ENCODE measurements at regions not wholly inside any gene's neighbourhood (a gene's known extent, or its start where the extent isn't known, plus 50 kb on each side); places are given as distances from the start of the nearest gene placed in this dataset.

GRCh38 chr12:25376407-25376806 lies 125.7 kb upstream of the KRAS start:
- Mint-ChIP-seq H3K36me3 (ENCODE audit: low read depth) (no peaks in the 10 kb centered on the region), H3K27ac (no peak overlapping the region), H3K27me3 (ENCODE audit: insufficient read depth, low read depth, poor library complexity) (no peaks in the 10 kb centered on the region), H3K4me3 (no peak overlapping the region), H3K4me1 (peaks cover 10% of the 10 kb centered on the region; the same call in 2 of the 3 replicates), H3K9me3 (no peaks in the 10 kb centered on the region)
- TF ChIP-seq STAT1 (IDR thresholded peaks at IDR 0.05; ENCODE audit: unreplicated experiment) = no peak
- TF ChIP-seq ZNF114 (CRISPR knock-in tag; IDR thresholded peaks at IDR 0.05) = no peak
- TF ChIP-seq EZH2phosphoT487 (IDR thresholded peaks at IDR 0.05; ENCODE audit: unreplicated experiment) = no peak
- no peak for TF ChIP-seq POLR2AphosphoS5 (IDR thresholded peaks at IDR 0.05; ENCODE audit: low read depth)
- TF ChIP-seq NANOG (IDR thresholded peaks at IDR 0.05; ENCODE audit: borderline replicate concordance) = no peak
- TF ChIP-seq CTCF (conservative IDR thresholded peaks at IDR 0.05; ENCODE audit: low read depth in 2 of 2) = no peak
- TF ChIP-seq EZH2 (IDR thresholded peaks at IDR 0.05; ENCODE audit: low read depth, unreplicated experiment) = no peak
- TF ChIP-seq ZNF462 (CRISPR knock-in tag; IDR thresholded peaks at IDR 0.05) = no peak
- TF ChIP-seq REST (IDR thresholded peaks at IDR 0.05; ENCODE audit: unreplicated experiment) = no peak
- TF ChIP-seq ETS1 (IDR thresholded peaks at IDR 0.05) = no peak
- TF ChIP-seq ZNF331 (CRISPR knock-in tag; IDR thresholded peaks at IDR 0.05; ENCODE audit: low read depth) = no peak
- no peak for TF ChIP-seq CREB1 (CRISPR knock-in tag; IDR thresholded peaks at IDR 0.05; ENCODE audit: low read depth)
- no peak for TF ChIP-seq JUNB (IDR thresholded peaks at IDR 0.05; ENCODE audit: unreplicated experiment)
- no peaks in the 10 kb centered on the region for H3F3A ChIP-seq (replicated peaks; ENCODE audit: low read depth)
- no peaks in the 10 kb centered on the region for H3K36me3 ChIP-seq (ENCODE audit: insufficient read depth)
- no peaks in the 10 kb centered on the region for H3K27me3 ChIP-seq (ENCODE audit: insufficient read depth)
- H3K4me1 ChIP-seq (ENCODE audit: insufficient read depth) = no peaks in the 10 kb centered on the region
- H2AFZ ChIP-seq = no peak overlapping the region
- H3K79me2 ChIP-seq (replicated peaks; ENCODE audit: insufficient read depth) = no peaks in the 10 kb centered on the region
- no peak overlapping the region for H3K27ac ChIP-seq (ENCODE audit: low read depth)
- H3K9me2 ChIP-seq (ENCODE audit: insufficient read depth) = no peaks in the 10 kb centered on the region
- H4K20me1 ChIP-seq (replicated peaks; ENCODE audit: insufficient read depth) = no peaks in the 10 kb centered on the region
- H3K4me3 ChIP-seq = no peak overlapping the region
- no peak overlapping the region for H3K4me2 ChIP-seq
- no peak for ATAC-seq
- DNase-seq (ENCODE audit: low spot score) = no peak

All from GM23338 (cell line).